WERI-Rb-1 (cell line): ENCODE measurements at regions not wholly inside any gene's neighbourhood (a gene's known extent, or its start where the extent isn't known, plus 50 kb on each side); places are given as distances from the start of the nearest gene placed in this dataset.
"Not testable (repeated sequence)": the region's sequence is repeated elsewhere in the genome, so short reads cannot be mapped to it uniquely, and the experiment has no call there.

Source experiments
- DNase-seq: peaks from one replicate; pipeline ENCODE4 v3.0.0-alpha.2; 2020
- H3K27ac ChIP-seq: fragments of 250-450 bp; sonication (Bioruptor Pico); 2 replicates; pipeline ENCODE4 v1.5.1; 2020; ENCODE audit warnings: mild to moderate bottlenecking, moderate library complexity
- H3K27me3 ChIP-seq: fragments of 250-450 bp; sonication (Bioruptor Pico); 2 replicates; pipeline ENCODE4 v1.5.1; 2021; ENCODE audit warnings: mild to moderate bottlenecking, low read depth, moderate library complexity; ENCODE audit not compliant: insufficient read depth, severe bottlenecking
- H3K36me3 ChIP-seq: fragments of 250-450 bp; sonication (Bioruptor Pico); 2 replicates; pipeline ENCODE4 v1.5.1; 2020; ENCODE audit warnings: mild to moderate bottlenecking, moderate library complexity
- H3K4me3 ChIP-seq: 2 replicates; pipeline ENCODE4 v1.5.1; 2011; ENCODE audit warnings: low read depth, mild to moderate bottlenecking, control low read depth, low read length
- H3K9me3 ChIP-seq: fragments of 250-450 bp; sonication (Bioruptor Pico); 2 replicates; pipeline ENCODE4 v1.5.1; 2021; ENCODE audit warnings: mild to moderate bottlenecking, moderate library complexity; ENCODE audit not compliant: severe bottlenecking
- TF ChIP-seq, protein P1 (sequence below): IDR thresholded peaks from 2 replicates; pipeline ENCODE4 v1.5.1; 2011; ENCODE audit warnings: low read depth, mild to moderate bottlenecking, control low read depth, inconsistent platforms, low read length

DNA sequence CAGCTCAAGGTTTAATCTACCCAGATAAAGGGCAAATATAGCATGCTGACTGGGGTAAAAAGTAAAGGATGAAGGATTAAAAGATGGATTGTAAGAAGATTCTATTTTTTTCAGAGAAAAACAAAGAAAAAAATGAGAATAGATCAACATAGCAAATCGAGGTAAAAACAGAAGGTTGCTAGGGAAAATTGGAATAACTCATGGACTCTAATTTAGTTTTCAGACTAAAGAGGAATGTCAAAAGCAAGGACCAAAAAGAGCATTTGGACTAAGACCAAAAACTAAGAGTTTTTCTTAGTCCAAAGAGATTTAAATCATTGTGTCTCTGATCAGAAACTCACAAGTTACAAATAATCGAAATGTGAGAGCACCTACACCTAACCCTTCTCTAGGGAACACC, 250.7 kb upstream of the PTPRD start:
- H3K27me3 ChIP-seq = no peaks in the 10 kb centered on the region
- no peaks in the 10 kb centered on the region for H3K9me3 ChIP-seq
- TF ChIP-seq, protein P1, sequence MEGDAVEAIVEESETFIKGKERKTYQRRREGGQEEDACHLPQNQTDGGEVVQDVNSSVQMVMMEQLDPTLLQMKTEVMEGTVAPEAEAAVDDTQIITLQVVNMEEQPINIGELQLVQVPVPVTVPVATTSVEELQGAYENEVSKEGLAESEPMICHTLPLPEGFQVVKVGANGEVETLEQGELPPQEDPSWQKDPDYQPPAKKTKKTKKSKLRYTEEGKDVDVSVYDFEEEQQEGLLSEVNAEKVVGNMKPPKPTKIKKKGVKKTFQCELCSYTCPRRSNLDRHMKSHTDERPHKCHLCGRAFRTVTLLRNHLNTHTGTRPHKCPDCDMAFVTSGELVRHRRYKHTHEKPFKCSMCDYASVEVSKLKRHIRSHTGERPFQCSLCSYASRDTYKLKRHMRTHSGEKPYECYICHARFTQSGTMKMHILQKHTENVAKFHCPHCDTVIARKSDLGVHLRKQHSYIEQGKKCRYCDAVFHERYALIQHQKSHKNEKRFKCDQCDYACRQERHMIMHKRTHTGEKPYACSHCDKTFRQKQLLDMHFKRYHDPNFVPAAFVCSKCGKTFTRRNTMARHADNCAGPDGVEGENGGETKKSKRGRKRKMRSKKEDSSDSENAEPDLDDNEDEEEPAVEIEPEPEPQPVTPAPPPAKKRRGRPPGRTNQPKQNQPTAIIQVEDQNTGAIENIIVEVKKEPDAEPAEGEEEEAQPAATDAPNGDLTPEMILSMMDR = no peak
- H3K36me3 ChIP-seq = no peaks in the 10 kb centered on the region
- DNase-seq = no peak
- H3K4me3 ChIP-seq = no peak overlapping the region
- no peak overlapping the region for H3K27ac ChIP-seq

DNA sequence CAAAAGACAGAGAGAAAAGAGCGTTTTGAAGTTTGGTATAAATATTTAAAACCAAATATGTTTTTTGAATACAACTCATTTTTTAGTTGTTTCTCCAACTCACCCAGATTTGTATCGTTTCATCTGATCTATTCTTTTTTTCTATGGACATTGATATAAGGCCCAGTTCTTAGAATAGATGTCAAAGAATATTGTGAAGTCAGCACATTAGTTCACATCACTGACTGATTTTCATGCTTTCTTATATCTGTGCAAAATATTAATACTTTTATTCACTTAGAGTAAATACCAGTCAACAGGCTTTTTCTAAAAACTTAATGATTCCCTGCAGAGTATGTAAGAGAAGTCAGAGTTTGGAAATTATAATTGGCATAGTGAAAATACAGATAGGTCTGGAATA, 254.4 kb upstream of the PTPRD start:
- no peak overlapping the region for H3K27ac ChIP-seq
- no peaks in the 10 kb centered on the region for H3K27me3 ChIP-seq
- H3K9me3 ChIP-seq = no peaks in the 10 kb centered on the region
- H3K36me3 ChIP-seq = no peaks in the 10 kb centered on the region
- TF ChIP-seq, protein P1 = no peak
- H3K4me3 ChIP-seq = no peak overlapping the region
- DNase-seq = no peak

GRCh38 chr9:10869687-10870086, 256.9 kb upstream of the PTPRD start:
- Histone ChIP-seq H3K27me3 (no peaks in the 10 kb centered on the region), H3K9me3 (no peaks in the 10 kb centered on the region), H3K4me3 (no peak overlapping the region), H3K36me3 (no peaks in the 10 kb centered on the region), H3K27ac (no peak overlapping the region)
- TF ChIP-seq, protein P1 = no peak
- DNase-seq = no peak

GRCh38 chr9:10873999-10874398, 261.2 kb upstream of the PTPRD start:
- Histone ChIP-seq H3K27ac (no peak overlapping the region), H3K27me3 (no peaks in the 10 kb centered on the region), H3K9me3 (no peaks in the 10 kb centered on the region), H3K36me3 (no peaks in the 10 kb centered on the region), H3K4me3 (no peak overlapping the region)
- DNase-seq = no peak
- TF ChIP-seq, protein P1 = no peak

DNA sequence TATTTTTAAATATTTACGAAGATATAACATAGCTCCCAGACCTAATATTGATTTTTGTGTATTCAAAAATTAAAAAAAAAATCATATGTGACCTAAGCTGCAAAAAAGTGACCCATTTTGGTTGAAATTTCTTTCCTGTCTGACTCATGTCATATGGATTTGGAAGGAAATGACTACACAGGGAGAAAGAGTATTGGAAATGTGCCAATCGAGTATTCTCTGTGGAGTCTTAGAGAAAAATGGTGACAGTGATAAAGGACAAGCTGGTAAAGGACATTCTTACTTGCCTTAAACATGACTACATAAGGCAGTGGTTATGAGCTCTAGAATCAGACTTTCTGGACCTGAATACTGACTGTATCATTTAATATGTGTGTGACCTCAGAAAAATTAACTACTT, 262.9 kb upstream of the PTPRD start:
- TF ChIP-seq, protein P1 = no peak
- DNase-seq = no peak
- H3K27me3 ChIP-seq = no peaks in the 10 kb centered on the region
- H3K4me3 ChIP-seq = no peak overlapping the region
- H3K36me3 ChIP-seq = no peaks in the 10 kb centered on the region
- no peaks in the 10 kb centered on the region for H3K9me3 ChIP-seq
- H3K27ac ChIP-seq = no peak overlapping the region

GRCh38 chr9:10876333-10876732, 263.5 kb upstream of the PTPRD start:
- no peak overlapping the region for H3K27ac ChIP-seq
- no peak overlapping the region for H3K4me3 ChIP-seq
- H3K9me3 ChIP-seq = no peaks in the 10 kb centered on the region
- TF ChIP-seq, protein P1 = no peak
- no peaks in the 10 kb centered on the region for H3K27me3 ChIP-seq
- no peak for DNase-seq
- H3K36me3 ChIP-seq = no peaks in the 10 kb centered on the region

GRCh38 chr9:10890266-10890665, 277.5 kb upstream of the PTPRD start:
- DNase-seq, H3K9me3 ChIP-seq, H3K36me3 ChIP-seq, H3K27ac ChIP-seq, H3K27me3 ChIP-seq, H3K4me3 ChIP-seq: not testable (repeated sequence)
